GM19023 (cell line): ENCODE measurements at regions not wholly inside any gene's neighbourhood (a gene's known extent, or its start where the extent isn't known, plus 50 kb on each side); places are given as distances from the start of the nearest gene placed in this dataset.

Experiments used
- ATAC-seq: cut with Tn5 transposase; IDR thresholded peaks from one replicate; pipeline ENCODE4 v1.9.1; 2021; ENCODE audit warnings: mild to moderate bottlenecking, moderate library complexity; ENCODE audit not compliant: unreplicated experiment

DNA sequence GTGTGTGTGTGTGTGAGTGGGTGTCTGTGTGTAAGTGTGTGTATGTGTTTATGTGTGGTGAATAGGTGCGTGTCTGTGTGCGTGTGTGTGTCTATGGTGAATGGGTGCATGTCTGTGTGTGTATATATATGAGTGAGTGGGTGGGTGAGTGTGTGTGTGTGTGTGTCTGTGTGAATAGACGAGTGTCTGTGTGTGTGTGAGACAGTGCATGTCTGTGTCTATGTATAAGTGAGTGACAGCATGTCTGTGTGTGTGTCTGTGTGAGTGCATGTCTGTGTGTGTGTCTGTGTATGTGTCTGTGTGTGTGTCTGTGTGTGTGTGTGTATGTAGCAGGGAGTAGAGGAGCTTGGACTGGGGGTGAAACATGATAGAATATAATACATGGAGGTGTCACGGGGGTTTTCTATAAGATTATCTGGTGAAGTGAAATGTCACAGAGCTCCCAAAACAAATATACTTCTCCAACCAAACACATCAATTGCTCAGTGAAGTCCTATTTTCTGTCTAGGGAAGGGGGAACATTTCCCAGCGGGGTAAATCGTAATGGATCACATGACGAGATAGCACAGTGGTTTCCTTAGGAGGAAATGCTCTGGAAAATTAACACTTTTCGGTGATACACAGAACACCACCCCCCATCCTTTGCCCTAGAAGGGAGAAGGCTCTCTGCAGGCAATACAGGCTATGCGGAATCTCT, 723.3 kb upstream of the CELF2 start:
- no peak for ATAC-seq

DNA sequence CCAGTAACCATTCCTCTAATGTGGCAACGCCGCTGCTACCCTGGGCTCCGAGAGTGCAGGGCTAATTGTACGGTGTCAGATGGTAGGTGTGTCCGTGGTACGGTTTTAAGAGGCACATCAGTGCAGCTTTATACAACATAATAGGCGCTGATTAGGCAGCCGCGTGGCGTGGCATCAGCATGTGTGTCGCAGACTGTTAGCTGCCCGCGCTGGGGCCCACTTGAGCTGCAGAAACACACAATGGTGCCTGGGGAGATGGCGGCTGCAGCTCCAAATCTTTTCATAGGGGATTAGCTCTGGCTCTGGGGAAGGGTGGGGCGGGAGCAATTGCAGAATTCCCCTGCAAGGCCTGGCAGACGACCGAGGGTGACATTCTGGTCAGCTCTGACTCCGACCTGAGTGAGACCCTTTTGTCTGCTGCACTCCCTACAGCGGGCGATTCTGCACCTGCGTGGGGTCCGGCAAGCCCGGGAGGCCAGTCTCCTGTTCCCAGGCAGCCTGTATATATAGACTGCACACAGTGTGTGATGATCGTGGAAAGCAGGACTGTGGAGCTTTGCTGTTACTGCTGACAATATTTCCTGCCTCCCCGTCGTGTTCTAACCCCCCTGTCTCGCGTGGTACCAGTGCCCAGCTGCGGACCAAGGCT, 722.7 kb upstream of the CELF2 start:
- no peak for ATAC-seq

DNA sequence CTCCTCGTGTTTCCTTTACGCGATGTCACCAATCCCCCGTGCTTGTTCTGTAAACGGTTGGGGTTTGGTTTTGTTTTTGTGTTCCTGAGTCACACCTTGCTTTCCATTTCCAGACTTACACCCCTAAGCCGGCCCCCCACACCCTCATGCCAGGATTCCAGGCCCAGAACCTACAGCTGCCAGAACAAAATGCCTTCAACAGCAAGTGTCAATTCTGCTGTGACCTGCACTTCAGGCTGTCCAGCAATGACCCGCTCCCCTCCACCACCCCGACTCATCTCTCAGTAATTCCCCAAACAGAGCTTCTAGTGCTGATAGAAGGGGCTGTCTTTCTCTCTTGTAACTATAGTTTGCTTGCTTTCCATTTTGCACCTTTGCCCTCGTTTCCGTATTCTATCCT, 722.1 kb upstream of the CELF2 start:
- no peak for ATAC-seq

DNA sequence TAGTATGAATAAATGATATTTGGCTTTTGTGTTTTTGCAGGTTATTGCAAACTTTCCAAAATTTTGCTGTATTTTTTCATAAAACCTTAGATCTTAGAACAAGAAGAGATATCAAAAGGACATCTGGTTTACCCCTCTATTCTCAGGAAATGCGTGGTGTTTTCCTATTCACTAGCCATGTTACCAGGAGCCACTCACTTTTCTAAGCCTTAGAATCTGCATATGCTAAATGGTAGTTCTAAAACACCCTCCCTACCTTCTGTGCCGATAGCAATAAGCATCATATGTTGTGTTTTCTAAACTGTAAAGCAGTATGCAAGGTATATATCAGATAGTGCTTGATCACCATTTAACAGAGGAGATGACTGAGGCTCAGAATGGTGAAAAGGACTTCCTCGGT, 715.0 kb upstream of the CELF2 start:
- ATAC-seq, result no peak

DNA sequence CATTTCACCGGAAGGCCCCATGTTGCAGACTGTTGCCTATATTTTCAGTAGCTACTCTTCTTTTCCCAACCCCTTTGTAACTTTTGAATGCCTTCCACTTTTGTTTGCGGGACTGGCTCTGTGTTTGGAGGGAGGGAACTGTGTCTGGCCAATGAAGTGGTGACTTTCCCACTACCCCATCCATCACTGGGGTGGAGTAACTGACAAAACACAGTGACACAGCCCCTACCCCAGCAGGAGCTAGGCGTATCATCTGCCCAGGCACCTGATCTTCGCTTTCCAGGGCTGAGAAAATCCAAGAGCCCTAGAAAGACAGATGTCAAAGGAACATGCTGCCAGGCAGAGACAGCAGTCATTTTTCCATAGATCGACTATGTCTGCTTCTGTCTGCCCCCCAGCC, 710.6 kb upstream of the CELF2 start:
- no peak for ATAC-seq

DNA sequence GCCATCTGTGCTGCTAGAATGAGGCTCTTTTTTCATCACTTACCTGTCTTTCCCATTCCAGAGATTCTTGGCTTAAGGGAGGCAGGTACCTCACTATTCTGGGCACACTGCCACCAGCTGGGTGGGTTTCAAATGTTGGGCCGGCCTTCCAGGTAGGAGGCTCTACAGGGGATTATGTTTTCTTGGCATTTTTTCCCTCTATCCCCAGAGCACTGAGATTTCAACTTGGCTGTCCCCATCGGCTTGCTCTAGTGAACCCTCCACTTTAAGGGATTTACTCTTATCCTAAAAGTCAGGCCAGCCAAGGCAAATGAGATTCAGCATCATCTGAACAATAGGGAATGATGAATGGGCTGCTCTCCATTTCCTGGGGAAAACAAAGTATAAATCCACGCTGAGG, 710.1 kb upstream of the CELF2 start:
- no peak for ATAC-seq

DNA sequence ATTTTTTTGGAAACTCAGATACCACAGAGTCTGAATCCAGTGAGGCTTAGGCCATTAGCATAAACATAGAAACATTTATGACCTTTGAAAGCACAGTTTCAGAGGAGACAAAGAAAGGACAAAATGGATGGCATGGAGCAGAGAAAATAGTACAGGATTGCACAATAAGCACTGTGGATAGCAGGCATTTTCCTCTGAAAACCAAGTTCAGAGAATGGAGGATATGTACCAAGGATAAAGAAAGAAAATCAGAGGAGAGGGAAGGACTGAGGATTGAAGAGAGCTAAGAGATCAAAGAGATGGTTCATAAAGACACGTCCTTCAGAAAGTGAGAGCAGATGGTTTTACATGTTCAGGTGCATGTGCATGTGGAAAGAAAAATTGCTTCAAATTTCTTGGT, 707.2 kb upstream of the CELF2 start:
- ATAC-seq, result no peak

DNA sequence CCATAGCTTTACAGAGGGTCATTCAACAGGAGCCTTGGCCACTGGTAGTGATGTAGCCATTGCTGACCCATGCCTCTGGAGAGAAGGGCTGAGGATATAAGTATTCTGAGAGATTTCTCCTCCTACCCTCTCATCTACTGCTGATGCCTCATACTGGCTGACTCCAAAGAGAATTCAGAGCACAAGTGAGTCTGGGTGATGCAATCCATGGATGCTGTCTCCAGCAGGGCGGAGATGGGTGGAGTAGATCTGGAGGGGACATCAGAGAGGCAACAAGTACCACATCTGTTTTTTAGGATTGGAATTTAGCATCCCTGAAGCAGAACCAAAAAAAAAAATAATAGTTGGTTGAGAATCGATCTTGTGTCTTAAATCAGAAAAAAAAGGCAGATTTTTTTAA, 705.7 kb upstream of the CELF2 start:
- ATAC-seq, result no peak

DNA sequence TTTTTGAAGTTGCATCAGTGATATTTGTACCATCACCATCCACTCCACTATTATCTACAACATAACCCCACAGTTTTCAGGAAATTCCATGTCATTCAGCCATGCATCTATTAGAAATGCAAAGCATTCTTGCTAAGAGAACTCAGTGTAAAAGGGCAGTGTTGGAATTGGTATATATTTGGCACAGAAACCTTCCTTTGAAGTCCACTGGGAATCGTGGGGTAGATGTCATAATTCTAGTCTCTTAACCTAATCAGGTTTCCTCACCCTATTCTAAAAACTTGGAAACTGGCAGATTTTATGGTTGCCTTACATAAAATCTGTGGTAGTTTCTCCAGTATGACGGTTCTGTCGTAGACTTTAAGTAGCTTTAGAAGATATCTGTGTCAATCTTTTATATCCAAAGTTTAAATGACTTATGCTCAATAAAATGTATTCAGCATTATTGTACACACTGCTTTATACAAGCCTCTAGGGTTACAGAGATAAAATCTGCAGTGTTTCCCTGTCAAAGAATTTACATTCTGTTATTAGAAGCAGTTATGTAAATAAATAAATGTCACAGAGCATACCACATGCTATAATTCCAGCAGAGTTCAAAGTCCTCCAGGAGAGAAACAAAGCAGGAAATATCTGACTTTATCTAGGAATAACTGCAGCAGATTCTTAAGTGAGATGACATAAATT, 704.4 kb upstream of the CELF2 start:
- ATAC-seq, result no peak

DNA sequence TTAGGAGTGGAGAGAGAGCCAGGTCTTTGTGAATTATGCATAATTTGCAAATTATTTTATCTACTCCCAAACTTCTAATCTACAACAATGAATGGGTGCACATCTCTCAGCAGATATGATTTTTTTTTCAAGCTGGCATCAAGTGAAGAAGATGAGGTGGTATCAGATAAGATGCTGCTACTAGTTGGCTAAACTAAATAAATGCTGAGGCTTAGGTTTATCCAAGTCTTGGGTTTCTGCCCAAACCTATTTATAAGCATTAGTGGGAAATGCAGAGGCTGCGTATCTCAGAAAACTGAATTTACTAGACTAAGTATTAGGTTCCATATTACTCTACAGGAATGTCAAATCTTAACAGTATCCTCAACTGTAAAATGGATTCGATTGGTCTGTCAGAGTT, 703.0 kb upstream of the CELF2 start:
- ATAC-seq, result no peak

DNA sequence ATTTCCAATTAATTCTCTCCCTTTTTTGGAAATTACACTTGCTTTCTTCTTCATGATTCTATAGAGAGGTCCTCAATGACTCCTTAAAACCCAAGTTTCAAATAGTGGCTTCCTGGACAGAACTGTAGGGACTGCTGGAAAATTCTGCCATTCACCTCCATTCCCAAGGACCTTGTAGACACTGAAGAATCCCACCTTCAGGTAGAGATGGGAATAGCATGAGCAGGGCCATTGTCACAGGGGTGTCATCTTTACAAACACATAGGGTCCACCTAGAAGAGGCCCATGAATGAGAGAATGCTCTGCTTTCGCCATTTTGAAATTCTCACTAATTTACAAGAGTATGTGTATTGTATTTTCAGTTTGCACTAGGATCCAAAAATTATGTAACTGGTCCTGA, 701.7 kb upstream of the CELF2 start:
- no peak for ATAC-seq

DNA sequence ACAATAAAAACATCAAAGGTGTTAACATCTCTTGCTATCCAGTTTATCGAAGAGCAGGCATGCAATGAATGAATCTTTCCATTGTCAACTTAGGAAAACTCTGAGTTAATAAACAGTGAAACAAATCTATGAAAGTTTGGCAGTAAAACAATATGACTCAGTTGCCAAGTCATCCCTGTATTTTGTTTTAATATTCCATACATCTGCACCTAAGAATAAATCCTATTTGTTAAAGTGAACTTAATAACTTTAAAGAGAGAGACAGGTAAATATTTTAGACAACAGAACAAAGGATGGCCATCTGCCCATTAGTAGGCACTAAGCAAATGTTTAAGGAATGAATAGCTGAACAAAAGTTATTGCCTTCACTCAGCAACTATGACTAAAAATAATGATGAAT, 700.5 kb upstream of the CELF2 start:
- ATAC-seq, result no peak

DNA sequence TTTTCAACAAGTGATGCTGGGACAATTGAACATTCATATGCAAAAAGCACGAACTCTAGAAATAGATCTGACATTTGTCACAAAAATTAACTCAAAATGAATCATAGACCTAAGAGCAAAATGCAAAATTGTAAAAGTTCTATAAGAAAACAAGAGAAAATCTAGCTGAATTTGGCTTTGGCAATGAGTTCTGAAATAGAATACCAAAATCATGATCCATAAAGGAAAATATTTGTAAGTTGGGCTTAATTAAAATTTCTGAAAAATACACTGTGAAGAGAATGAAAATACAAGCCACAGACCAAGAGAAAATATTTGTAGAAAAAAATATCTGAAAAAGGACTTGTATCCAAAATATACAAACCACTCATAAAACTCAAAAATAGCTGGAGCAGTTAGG, 698.8 kb upstream of the CELF2 start:
- ATAC-seq, result no peak

DNA sequence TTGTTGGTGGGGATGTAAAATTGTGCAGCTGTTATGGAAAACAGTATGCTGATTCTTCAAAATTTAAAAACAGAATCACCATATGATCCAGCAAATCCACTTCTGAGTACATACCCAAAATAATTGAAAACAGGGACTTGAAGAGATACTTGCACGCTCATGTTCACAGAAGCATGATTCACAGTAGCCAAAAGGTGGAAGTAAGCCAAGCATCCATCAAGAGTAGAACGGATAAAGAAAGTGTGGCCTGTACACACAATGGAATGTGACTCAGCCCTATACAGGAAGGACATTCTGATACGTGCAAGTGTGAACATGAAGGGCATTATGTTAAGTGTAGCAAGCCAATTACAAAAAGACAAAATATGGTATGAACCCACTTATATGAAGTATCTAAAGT, 696.7 kb upstream of the CELF2 start:
- no peak for ATAC-seq

DNA sequence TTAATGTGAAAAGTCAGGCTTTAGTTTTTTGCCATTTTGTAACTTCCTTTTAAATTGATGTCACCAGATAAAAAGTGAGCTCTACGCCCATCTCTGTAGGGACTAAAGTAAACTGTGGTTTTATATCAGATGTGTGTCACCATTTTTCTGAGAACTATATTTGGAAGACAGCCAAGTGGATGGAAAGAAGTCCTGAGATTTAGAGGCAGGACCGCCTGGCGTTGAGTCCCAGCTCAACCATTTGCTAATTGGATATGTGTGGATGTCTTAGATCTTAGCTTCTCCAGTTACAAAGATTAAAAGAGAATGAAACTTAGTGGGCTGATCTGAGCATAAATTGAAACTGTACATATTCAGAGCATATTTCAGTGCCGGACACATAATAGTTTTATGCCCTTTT, 691.6 kb upstream of the CELF2 start:
- ATAC-seq, result no peak

DNA sequence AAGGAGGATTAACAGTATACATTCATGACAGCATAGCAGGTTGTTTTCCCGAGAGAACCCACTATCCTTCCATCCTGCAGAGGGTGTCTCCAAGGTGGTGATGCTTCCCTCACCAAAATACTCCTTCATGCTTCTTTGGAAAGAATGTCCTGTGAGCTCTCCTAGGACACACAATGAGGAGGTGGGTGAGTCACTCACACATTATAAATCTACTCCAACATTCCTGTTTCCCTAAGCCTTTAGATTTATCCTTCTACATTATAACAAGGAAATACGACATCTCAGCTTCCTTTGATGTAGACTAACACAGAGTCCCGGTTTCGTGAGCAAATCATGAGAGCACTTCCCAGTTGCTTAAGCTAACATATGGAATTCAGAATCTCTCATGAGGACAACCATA, 689.7 kb upstream of the CELF2 start:
- ATAC-seq, result no peak

DNA sequence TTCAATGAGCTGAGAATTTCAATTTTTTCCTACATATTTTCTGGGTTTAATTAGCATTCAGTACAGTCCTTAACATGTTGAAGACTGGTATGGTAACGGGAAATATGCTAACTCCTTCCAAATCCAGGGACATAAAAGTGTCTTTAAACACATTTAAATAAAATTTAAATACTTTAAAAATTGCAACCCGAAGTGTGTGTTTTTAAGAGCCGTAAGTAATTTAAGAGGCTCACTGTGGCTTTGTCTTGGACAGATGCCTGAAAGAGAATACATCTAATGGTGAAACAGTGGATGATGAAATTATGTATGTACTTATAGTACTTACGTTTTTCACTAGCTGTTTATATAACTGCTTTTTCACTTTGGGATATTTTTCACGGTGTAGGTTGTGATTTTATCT, 687.3 kb upstream of the CELF2 start:
- ATAC-seq, result no peak

DNA sequence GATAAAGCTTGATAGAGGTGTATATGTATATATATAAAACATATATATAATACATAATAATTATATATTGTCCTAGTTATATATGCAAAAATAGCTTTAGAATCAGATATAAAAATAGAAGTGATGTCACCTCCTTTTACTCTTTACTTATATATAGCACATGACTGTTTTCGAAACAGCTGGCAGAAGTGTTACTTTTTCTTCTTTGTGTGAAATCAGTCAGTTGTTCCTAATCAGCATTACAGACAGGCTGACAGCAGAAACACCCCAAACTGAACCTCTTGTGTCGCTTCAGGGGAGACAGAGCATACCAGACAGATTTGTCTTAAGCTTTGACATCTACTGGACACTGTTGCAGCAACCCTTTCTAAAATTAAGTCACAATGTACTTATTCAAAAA, 684.9 kb upstream of the CELF2 start:
- no peak for ATAC-seq

DNA sequence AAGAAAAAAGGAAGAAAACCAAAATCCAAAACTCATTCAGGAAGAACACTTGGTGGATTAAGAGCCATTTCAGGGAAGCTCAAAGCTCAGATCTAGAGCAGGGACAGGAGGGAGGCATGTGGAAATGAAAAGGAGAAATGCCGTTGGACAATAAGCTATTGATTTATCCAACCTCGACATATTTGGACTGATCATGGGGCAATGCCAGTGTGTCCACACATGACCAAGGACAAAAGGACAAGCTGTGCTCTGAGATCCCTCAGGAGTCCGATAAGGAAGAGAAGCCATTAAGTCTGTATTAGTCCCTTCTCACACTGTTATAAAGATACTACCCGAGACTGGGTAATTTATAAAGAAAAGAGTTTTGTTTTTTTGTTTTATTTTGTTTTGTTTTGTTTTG, 684.0 kb upstream of the CELF2 start:
- ATAC-seq, result no peak

DNA sequence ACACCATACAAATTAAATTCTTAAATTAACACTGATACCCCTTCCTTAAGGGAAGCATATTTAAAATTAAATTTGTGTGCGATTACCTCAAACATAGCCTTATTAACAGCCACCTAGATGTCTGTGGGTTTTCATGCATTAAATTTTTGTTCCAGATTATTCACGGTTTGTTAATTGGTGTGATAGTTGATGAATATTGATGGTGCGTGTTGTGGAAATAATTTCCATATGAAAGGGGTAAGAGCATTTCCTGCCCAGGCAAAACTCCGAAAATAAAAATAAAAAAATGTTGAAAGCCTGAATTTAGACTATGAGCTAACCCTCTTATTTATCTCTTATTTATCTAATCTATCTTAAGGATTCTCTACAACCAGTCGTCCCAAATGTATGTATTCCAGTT, 679.3 kb upstream of the CELF2 start:
- no peak for ATAC-seq

DNA sequence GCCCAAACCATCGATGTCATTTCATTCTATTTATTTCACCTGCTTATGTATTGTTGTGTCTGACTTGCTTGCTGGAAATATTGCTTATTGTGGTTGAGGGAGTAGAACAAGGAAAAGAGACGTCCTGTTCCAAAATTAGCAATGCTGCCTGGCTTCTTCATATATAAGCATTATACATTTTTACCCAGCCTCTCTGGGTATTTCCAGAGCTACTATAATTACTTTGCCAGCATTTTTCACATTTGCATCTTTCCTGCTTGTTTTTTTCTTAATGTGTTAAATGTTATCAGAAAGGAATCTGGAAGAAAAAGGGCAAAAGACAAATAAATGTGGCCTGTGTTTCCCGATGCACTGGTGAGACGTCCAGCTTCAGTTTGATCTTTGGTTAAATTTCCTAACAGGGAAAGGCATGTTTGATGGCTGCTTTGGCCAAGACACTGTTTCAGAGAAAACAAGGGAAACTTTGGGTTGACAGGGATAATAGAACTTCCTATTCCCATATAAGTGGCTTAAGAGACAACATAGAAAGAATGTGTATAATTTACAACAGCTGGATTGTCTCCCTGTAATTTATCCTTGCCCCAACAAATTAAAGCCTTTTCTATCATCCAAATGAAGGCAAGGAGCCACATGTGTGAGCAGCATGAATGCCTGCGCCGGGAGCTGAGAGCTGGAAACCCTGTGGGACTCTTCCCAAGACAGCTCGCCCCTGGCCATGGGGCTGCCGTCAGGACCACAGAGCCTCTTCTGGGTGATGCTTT, 671.1 kb upstream of the CELF2 start:
- ATAC-seq, result no peak

DNA sequence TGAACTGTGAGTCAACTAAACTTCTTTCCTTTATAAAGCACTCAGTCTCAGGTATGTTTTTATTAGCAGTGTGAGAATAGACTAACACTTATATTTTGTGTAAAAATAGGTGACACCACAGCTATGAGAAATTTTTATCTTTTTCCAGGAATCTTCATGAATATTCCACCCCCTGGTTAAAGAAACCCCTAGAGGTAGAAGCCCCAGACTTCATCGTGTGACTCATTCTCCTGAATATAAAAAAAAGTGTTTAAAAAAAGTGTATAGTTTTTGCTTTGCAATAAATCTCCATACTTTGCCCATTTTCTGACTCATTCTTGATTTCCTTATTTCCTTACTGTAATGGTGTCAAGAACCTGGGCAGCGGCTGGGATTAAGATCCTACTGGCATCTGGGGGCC, 667.6 kb upstream of the CELF2 start:
- no peak for ATAC-seq
